Stomach (tissue), 4 donors: ENCODE measurements at regions not wholly inside any gene's neighbourhood (a gene's known extent, or its start where the extent isn't known, plus 50 kb on each side); places are given as distances from the start of the nearest gene placed in this dataset.

ENCODE experiments used
- CTCF ChIP-seq, 7 experiments: fragments of 450-650 bp in 4 of 7; fragments of 200-600 bp in 3 of 7; sonication (generic) in 3 of 7; IDR thresholded peaks; one replicate each; pipeline ENCODE4 v1.5.1; 2016 to 2019; ENCODE audit warnings: antibody characterized with exemption in 7 of 7, control low read depth in 2 of 7, mild to moderate bottlenecking in 1 of 7
- POLR2A ChIP-seq, 4 donors: fragments of 450-650 bp; IDR thresholded peaks; one replicate each; pipeline ENCODE4 v1.6.1; 2016; ENCODE audit warnings: antibody characterized with exemption in 4 of 4, control low read depth in 2 of 4, mild to moderate bottlenecking in 1 of 4, moderate library complexity in 1 of 4
- POLR2AphosphoS5 ChIP-seq, 3 donors: sonication (generic); formaldehyde crosslinking; IDR thresholded peaks; one replicate each; pipeline ENCODE4 v1.6.1; 2016; ENCODE audit warnings: antibody characterized with exemption in 3 of 3

DNA sequence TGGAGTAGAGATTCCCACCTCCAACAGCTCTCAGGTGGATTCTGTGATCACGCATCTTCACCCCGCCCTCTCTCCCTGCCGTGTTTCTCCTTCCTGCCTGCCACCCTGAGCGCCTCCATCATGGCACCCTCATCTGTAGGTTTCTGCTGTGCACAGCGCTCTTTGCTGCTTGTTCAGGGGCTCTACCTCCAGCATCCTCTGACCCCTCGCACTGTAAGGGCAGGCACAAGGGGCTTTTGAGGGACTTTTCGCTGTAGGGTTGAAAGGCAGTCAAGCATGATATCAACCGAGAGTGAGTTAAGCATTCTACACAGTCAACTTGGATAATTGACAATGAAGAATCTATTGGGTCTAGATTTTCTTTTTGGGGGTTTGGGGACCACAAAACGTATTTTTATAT lies 99.1 kb upstream of the GREM2 start:
- TF ChIP-seq CTCF (IDR thresholded peaks at IDR 0.05) (no peak), POLR2AphosphoS5 (IDR thresholded peaks at IDR 0.05) (no peak), POLR2A (IDR thresholded peaks at IDR 0.05) (no peak)
